GM12874 (cell line): ENCODE measurements at regions not wholly inside any gene's neighbourhood (a gene's known extent, or its start where the extent isn't known, plus 50 kb on each side); places are given as distances from the start of the nearest gene placed in this dataset.

ENCODE experiments used
- TF ChIP-seq, protein P1 (sequence below): IDR thresholded peaks from 2 replicates; pipeline ENCODE4 v1.5.1; 2011; ENCODE audit warnings: low read depth, mild to moderate bottlenecking, control low read depth, low read length, moderate library complexity; ENCODE audit not compliant: insufficient read depth

DNA sequence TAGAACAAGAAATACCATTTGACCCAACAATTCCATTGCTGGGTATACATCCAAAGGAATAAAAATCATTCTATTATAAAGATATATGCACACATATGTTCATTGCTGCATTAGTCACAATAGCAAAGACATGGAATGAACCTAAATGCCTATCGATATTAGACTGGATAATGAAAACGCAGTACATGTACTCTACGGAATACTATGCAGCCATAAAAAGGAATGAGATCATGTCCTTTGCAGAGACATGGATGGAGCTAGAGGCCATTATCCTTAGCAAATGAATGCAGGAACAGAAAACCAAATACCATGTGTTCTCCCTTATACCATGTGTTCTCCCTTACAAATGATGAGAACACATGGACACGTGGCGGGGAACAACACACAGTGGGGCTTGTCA lies 190.2 kb downstream of the HACE1 start:
- TF ChIP-seq, protein P1, sequence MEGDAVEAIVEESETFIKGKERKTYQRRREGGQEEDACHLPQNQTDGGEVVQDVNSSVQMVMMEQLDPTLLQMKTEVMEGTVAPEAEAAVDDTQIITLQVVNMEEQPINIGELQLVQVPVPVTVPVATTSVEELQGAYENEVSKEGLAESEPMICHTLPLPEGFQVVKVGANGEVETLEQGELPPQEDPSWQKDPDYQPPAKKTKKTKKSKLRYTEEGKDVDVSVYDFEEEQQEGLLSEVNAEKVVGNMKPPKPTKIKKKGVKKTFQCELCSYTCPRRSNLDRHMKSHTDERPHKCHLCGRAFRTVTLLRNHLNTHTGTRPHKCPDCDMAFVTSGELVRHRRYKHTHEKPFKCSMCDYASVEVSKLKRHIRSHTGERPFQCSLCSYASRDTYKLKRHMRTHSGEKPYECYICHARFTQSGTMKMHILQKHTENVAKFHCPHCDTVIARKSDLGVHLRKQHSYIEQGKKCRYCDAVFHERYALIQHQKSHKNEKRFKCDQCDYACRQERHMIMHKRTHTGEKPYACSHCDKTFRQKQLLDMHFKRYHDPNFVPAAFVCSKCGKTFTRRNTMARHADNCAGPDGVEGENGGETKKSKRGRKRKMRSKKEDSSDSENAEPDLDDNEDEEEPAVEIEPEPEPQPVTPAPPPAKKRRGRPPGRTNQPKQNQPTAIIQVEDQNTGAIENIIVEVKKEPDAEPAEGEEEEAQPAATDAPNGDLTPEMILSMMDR: no peak

DNA sequence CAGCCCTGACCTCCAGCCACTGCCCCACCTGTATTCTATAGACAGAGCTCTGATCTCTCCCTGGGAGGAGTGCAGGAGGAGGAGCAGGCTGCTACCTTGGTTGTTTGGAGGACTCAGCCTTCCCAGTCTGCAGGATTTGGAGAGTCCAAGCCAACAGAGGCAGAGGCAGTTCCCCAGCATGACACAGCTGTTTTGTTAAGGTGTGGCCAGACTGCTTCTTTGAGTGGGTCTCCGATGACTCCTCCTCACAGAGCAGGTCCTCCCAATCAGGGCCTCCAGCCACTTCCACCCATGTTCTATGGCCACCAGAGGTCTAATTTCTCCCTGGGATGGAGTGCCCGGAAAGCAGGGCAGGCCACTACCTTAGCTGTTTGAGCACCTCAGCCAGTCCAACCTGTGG lies 203.5 kb downstream of the HACE1 start:
- TF ChIP-seq, protein P1: no peak

DNA sequence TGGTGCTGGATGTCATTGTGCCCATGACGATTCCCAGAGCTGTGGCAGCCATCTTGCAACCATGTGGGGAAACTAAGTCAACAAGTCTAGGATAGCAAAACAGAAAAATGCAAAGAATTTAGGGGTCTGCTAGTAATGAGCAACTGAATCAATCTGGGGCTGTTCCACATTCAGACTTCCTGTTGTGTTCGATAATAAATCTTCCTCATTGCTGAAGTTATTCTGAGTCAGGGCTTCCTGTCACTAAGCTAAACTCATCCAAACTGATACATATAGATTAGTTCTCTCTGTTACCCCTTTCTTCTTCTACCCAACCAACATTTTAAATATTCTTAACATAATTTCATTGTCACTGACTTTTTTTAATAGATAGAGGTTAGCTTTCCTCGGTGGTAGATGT lies 205.9 kb downstream of the HACE1 start:
- TF ChIP-seq, protein P1: no peak

- TF ChIP-seq, protein P1: no peak
Observed at GRCh38 chr6:104648347-104648746, 211.4 kb downstream of the HACE1 start.

DNA sequence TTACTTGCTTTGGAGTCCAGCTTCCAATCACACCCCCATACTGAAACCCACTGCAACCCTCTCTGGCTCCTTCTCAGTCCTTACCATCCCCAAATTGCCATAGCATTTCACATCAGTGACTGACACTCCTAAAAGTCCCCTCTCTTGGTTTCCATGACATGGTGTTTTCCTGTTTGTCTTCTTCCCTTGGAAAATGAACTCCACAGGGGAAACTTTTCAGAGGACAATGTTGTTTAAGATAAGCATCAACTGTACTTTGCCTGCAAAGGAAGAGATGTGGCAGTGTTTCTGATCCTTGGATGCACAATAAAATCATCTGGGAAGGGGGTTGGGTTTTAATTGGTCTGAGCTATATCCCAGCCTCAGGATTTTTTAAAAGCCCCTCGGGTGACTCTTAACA lies 214.9 kb downstream of the HACE1 start:
- TF ChIP-seq, protein P1: no peak

DNA sequence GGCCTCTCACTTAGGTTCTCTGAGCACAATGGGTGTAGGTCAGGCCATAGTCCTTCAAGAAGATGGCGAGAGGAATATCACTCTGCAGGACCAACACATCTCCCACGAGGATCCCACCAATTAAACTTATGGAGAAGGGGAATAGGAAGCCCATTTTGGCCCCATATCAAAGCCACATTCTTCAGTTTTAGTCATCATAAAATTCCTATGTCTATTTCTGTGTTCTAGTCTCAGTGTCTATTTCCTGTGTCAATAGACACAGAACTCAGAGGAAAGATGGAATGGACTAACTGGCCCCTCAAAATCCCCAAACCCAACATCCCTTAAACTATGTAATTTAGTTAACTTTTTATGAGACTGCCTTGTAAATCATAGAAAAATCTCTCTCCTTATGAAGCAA lies 216.8 kb downstream of the HACE1 start:
- TF ChIP-seq, protein P1: no peak

- TF ChIP-seq, protein P1: no peak
Observed at GRCh38 chr6:104640761-104641160, 219.0 kb downstream of the HACE1 start.

DNA sequence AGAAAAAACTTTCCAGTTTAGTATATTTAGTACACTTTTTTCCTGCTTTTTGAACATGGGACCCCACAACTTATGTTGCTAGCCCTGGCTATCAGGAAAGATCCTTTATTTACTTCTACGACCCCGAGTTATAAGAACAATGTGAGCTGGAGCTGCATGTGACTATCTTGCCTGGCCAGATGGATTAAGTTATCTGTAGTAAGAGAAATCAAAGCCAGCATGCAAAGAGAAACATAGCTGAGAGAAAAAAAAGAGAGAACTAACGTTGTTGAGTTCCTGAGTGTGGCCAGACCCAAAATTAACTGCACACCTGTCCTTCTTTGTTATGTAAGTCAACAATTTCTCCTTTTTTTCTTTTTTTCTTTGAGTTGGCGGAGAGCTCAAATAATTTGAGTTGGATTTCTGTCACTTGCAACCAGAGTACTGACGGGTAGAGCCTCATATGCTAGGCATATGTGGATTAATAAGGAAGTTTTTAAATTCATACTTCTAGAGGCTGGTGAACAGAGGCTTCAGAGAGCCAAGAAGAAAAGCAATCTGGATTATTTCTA lies 219.5 kb downstream of the HACE1 start:
- TF ChIP-seq, protein P1: no peak
